Activated naive CD4-positive, alpha-beta T cell (primary cell): ENCODE measurements at regions not wholly inside any gene's neighbourhood (a gene's known extent, or its start where the extent isn't known, plus 50 kb on each side); places are given as distances from the start of the nearest gene placed in this dataset.
"Not testable (repeated sequence)": the region's sequence is repeated elsewhere in the genome, so short reads cannot be mapped to it uniquely, and the experiment has no call there.

Experiments
- DNase-seq, 4 experiments: peaks; one replicate each; lab custom pipeline; 2025; lab: John Stamatoyannopoulos, UW

- not testable (repeated sequence) for DNase-seq
Measured at GRCh38 chr1:30458730-30459485, 264.5 kb downstream of the MATN1 start.

- DNase-seq: no peak
Measured at GRCh38 chr1:30452925-30453324, 270.5 kb downstream of the MATN1 start.

- DNase-seq: no peak
Measured at GRCh38 chr1:30452170-30452569, 271.2 kb downstream of the MATN1 start.

GRCh38 chr1:30451532-30452125 lies 271.8 kb downstream of the MATN1 start:
- no peak for DNase-seq

- DNase-seq: no peak
Measured at GRCh38 chr1:30450818-30451233, 272.6 kb downstream of the MATN1 start.

- no peak for DNase-seq
Measured at GRCh38 chr1:30450148-30450817, 273.1 kb downstream of the MATN1 start.

GRCh38 chr1:30449428-30450147 lies 273.8 kb downstream of the MATN1 start:
- DNase-seq: no peak

GRCh38 chr1:30449003-30449402 lies 274.4 kb downstream of the MATN1 start:
- DNase-seq: no peak

- DNase-seq: no peak
Measured at GRCh38 chr1:30447701-30448100, 275.7 kb downstream of the MATN1 start.

- no peak for DNase-seq
Measured at GRCh38 chr1:30447080-30447479, 276.3 kb downstream of the MATN1 start.

- DNase-seq: no peak
Measured at GRCh38 chr1:30446508-30446907, 276.9 kb downstream of the MATN1 start.

GRCh38 chr1:30446095-30446494 lies 277.3 kb downstream of the MATN1 start:
- no peak for DNase-seq

- no peak for DNase-seq
Measured at GRCh38 chr1:30445449-30445848, 277.9 kb downstream of the MATN1 start.

- DNase-seq: no peak
Measured at GRCh38 chr1:30444850-30445249, 278.5 kb downstream of the MATN1 start.

GRCh38 chr1:30444401-30444800 lies 279.0 kb downstream of the MATN1 start:
- DNase-seq: no peak

GRCh38 chr1:30438274-30438673 lies 285.1 kb downstream of the MATN1 start:
- DNase-seq: not testable (repeated sequence)

- no peak for DNase-seq
Measured at GRCh38 chr1:30437059-30437576, 286.3 kb downstream of the MATN1 start.

- DNase-seq: no peak
Measured at GRCh38 chr1:30427545-30427944, 295.8 kb downstream of the MATN1 start.

GRCh38 chr1:30425046-30425445 lies 298.3 kb downstream of the MATN1 start:
- no peak for DNase-seq

- DNase-seq: no peak
Measured at GRCh38 chr1:30423570-30423969, 299.8 kb downstream of the MATN1 start.

- no peak for DNase-seq
Measured at GRCh38 chr1:30422251-30422650, 301.1 kb downstream of the MATN1 start.

GRCh38 chr1:30420519-30421050 lies 302.8 kb downstream of the MATN1 start:
- DNase-seq: no peak
